ENCODE measurements at regions not wholly inside any gene's neighbourhood (a gene's known extent, or its start where the extent isn't known, plus 50 kb on each side); places are given as distances from the start of the nearest gene placed in this dataset.
A peak's percentile ranks its signal among the peaks of the same experiment; 100 is the strongest.

DNA sequence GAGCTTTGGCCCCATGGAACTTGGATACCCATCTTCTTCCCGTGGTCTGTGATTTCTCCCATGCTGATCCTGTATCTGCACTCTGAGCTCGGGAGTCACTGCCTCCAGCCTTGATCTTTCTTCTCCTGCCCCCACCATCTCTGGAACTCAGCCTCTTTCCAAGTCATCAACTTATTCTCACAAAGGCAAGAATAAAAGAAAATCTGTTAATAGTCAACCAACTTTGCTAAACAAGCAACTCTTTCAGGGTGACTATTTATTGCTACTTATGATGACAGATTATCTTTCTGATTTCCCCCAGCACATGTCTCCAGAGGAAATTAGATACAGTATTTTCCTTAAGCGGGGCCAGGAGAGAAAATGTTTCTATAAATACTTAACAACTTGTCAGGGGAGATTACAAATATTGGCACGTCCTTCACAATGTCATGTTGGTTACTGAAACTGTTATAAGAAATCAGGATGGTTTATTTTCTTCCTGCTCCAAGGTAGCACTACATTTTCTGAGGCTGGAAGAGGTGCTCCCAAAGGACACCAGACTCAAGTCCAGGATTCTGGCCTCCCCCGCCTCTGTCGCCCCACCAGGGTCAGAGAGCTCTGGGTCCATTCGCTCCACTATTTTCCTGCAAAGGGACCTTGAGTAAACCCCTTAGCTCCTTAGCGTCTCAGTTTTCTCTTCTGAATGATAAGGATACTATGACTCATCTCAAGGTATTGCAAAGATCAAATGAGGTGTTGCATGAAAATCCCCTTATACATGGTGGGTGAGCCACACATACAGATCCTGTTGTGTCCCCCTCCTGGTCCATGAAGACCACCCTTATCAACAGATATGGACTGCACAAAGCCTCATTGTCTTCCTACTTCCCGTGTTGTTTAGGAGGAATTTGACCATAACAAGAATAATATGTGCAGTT is 205.2 kb upstream of the WSCD1 start:
- TF ChIP-seq, protein P1, sequence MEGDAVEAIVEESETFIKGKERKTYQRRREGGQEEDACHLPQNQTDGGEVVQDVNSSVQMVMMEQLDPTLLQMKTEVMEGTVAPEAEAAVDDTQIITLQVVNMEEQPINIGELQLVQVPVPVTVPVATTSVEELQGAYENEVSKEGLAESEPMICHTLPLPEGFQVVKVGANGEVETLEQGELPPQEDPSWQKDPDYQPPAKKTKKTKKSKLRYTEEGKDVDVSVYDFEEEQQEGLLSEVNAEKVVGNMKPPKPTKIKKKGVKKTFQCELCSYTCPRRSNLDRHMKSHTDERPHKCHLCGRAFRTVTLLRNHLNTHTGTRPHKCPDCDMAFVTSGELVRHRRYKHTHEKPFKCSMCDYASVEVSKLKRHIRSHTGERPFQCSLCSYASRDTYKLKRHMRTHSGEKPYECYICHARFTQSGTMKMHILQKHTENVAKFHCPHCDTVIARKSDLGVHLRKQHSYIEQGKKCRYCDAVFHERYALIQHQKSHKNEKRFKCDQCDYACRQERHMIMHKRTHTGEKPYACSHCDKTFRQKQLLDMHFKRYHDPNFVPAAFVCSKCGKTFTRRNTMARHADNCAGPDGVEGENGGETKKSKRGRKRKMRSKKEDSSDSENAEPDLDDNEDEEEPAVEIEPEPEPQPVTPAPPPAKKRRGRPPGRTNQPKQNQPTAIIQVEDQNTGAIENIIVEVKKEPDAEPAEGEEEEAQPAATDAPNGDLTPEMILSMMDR (IDR thresholded peaks at IDR 0.05; ENCODE audit: low read depth, low read length, missing control alignments), result no peak

GRCh38 chr17:5866978-5867377 is 203.2 kb upstream of the WSCD1 start:
- DNase-seq (ENCODE audit: low read depth), result no peak
- H3K4me3 ChIP-seq (ENCODE audit: low read depth, low read length), result no peak overlapping the region
- TF ChIP-seq, protein P1 (IDR thresholded peaks at IDR 0.05; ENCODE audit: low read depth, low read length, missing control alignments), result no peak

More for the DNA sequence above, 205.2 kb upstream of the WSCD1 start:
- no peak overlapping the region for H3K4me3 ChIP-seq (ENCODE audit: low read depth, low read length)
- DNase-seq (ENCODE audit: low read depth), result peak; percentile 4

GRCh38 chr17:5869041-5869745 is 201.0 kb upstream of the WSCD1 start:
- TF ChIP-seq, protein P1 (IDR thresholded peaks at IDR 0.05; ENCODE audit: low read depth, low read length, missing control alignments), result no peak
- no peak overlapping the region for H3K4me3 ChIP-seq (ENCODE audit: low read depth, low read length)
- DNase-seq (ENCODE audit: low read depth), result no peak

- TF ChIP-seq, protein P1 (IDR thresholded peaks at IDR 0.05; ENCODE audit: low read depth, low read length, missing control alignments), result no peak
- no peak for DNase-seq (ENCODE audit: low read depth)
- H3K4me3 ChIP-seq (ENCODE audit: low read depth, low read length), result no peak overlapping the region
Observed at GRCh38 chr17:5870231-5870953, 199.8 kb upstream of the WSCD1 start.

DNA sequence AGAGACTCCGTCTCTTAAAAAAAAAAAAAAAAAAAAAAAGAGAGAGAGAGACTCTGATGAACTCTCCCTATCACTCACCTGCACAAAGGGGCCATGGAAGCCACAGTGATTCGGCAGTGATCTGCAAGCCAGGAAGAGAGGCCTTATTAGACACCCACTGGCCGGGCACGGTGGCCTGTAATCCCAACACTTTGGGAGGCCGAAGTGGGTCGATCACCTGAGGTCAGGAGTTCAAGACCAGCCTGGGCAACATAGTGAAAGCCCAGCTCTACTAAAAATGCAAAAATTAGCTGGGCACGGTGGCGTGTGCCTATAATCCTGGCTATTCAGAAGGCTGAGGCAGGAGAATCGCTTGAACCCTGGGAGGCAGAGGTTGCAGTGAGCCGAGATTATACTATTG is 198.5 kb upstream of the WSCD1 start:
- TF ChIP-seq, protein P1 (IDR thresholded peaks at IDR 0.05; ENCODE audit: low read depth, low read length, missing control alignments), result no peak
- DNase-seq (ENCODE audit: low read depth), result no peak
- H3K4me3 ChIP-seq (ENCODE audit: low read depth, low read length), result no peak overlapping the region

- TF ChIP-seq, protein P1 (IDR thresholded peaks at IDR 0.05; ENCODE audit: low read depth, low read length, missing control alignments), result no peak
- DNase-seq (ENCODE audit: low read depth), result no peak
- no peak overlapping the region for H3K4me3 ChIP-seq (ENCODE audit: low read depth, low read length)
Observed at GRCh38 chr17:5872831-5873230, 197.3 kb upstream of the WSCD1 start.
